ENCODE measurements at regions not wholly inside any gene's neighbourhood (a gene's known extent, or its start where the extent isn't known, plus 50 kb on each side); places are given as distances from the start of the nearest gene placed in this dataset.

DNA sequence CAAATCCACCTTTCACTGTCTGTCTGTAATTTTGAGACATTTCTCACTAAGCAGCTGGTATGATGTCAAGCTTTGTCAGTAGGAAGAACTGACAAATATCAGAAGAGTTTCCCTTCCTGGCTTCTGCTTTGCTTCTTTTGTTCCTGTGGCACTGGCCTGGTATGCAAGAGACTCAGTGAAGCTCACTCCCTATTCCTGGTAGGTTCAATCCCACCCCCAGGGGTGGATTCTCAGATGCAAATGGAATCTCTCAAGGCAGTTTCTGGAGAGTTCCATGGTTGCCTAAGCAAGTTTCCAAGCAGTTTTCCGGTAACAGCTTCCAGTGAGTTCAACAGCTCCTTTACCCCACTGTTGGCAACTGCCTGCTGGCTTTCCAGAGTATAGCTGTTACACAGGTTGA is 683.4 kb downstream of the PTPRC start:
- intact Hi-C loops (cut with DNase I; ENCODE audit: low total_unique reads), result no loop called here
- H3K4me1 ChIP-seq, result no peaks in the 10 kb centered on the region
- no peaks in the 10 kb centered on the region for H3K9me3 ChIP-seq
- no peak for DNase-seq
- H3K27me3 ChIP-seq, result no peaks in the 10 kb centered on the region
- TF ChIP-seq, protein P1, sequence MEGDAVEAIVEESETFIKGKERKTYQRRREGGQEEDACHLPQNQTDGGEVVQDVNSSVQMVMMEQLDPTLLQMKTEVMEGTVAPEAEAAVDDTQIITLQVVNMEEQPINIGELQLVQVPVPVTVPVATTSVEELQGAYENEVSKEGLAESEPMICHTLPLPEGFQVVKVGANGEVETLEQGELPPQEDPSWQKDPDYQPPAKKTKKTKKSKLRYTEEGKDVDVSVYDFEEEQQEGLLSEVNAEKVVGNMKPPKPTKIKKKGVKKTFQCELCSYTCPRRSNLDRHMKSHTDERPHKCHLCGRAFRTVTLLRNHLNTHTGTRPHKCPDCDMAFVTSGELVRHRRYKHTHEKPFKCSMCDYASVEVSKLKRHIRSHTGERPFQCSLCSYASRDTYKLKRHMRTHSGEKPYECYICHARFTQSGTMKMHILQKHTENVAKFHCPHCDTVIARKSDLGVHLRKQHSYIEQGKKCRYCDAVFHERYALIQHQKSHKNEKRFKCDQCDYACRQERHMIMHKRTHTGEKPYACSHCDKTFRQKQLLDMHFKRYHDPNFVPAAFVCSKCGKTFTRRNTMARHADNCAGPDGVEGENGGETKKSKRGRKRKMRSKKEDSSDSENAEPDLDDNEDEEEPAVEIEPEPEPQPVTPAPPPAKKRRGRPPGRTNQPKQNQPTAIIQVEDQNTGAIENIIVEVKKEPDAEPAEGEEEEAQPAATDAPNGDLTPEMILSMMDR (IDR thresholded peaks at IDR 0.05), result no peak
- no peaks in the 10 kb centered on the region for H3K36me3 ChIP-seq
- H3K27ac ChIP-seq, result no peak overlapping the region
- no peak overlapping the region for H3K4me3 ChIP-seq

DNA sequence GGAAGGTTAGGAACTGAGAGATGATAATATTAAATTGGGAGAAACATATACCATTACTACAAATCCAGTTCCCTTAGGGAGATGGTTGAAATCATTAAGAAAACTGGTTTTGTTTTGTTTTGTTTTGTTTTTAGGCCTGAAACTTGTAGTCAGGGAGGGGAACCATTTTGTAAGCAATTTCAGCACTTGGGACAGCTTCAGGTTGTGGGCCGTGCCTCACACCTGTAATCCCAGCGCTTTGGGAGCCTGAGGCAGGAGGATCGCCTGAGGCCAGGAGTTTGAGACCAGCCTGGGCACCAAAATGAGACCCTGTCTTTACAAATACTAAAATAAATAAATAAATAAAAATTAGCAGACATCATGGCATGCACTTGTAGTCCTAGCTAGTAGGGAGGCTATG is 694.3 kb upstream of the NR5A2 start:
- TF ChIP-seq, protein P1 (IDR thresholded peaks at IDR 0.05), result no peak
- no peaks in the 10 kb centered on the region for H3K36me3 ChIP-seq
- DNase-seq, result no peak
- H3K4me3 ChIP-seq, result no peak overlapping the region
- H3K27ac ChIP-seq, result no peak overlapping the region
- intact Hi-C loops (cut with DNase I; ENCODE audit: low total_unique reads), result no loop called here
- no peaks in the 10 kb centered on the region for H3K9me3 ChIP-seq
- no peaks in the 10 kb centered on the region for H3K27me3 ChIP-seq
- H3K4me1 ChIP-seq, result peaks cover 0 to 14% (median 0%) of the 10 kb centered on the region in 4 donors

DNA sequence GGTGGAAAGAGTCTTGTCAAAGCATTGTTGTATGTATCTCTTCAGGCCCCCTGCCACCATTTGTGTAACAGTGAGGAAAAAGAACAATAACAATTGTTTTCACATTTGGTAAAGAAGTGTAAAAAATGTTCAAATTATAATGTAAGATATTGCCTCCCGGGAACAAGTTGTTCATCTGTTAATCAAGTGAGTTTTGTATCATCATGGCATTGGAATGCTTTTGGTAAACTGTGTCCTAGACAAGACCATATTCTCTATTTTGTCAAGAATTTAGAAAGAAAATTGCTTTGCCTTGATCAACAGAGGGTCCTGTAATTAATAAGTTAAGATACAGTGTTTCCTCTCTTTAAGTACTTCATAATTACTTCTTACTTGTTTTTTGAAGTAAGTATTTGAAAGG is 692.0 kb upstream of the NR5A2 start:
- TF ChIP-seq, protein P1 (IDR thresholded peaks at IDR 0.05), result no peak
- no peak overlapping the region for H3K27ac ChIP-seq
- DNase-seq, result no peak
- no peaks in the 10 kb centered on the region for H3K36me3 ChIP-seq
- H3K4me1 ChIP-seq, result peaks cover 0 to 14% (median 0%) of the 10 kb centered on the region in 4 donors
- H3K27me3 ChIP-seq, result no peaks in the 10 kb centered on the region
- H3K4me3 ChIP-seq, result no peak overlapping the region
- intact Hi-C loops (cut with DNase I; ENCODE audit: low total_unique reads), result no loop called here
- H3K9me3 ChIP-seq, result no peaks in the 10 kb centered on the region

DNA sequence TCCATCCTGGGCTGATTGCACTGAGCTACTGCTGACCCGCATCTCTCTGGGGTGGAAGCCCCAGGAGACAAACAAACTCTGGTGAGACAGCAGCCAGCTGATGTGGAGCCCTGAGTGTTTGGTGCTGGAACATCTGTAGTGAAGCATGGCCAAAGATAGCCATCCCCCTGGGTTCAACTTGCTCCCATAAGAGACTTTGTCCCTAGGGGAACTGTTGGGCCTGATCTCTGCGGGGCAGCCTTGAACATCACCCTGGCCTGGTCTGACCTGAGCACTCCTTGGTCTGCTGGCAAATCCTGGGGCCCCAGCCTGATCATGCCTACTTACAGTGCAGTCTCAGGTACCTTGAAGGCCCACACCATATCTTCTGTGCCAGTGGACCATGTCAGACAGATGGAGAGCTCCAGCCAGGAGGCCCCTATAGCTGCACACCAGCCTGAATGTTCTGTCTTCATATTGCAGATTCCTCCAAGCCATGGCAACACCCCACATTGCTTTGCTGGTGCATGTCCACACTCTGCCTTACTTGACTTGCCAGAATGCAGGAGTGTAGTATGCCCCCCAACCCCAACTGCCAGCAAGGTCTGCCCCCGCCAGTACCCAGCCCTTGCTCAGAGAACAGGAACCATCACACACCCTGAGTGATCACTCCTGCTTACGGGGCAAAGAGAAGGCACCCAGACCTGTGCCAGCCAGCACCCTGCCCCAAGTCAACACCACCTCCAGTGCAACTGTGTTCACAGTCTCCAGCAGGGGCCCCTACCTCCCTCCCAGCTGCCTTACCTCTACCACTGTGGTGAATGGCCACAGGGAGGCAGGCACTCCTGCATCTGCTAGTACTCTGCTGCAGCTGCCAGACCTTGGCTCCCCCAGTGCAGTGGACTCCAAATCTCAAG is 690.5 kb upstream of the NR5A2 start:
- DNase-seq, result peak in 1 of 2 donors; percentile 56
- Histone ChIP-seq H3K27me3 (no peaks in the 10 kb centered on the region), H3K9me3 (no peaks in the 10 kb centered on the region), H3K4me3 (no peak overlapping the region), H3K36me3 (no peaks in the 10 kb centered on the region), H3K27ac (no peak overlapping the region), H3K4me1 (peaks cover 0 to 14% (median 0%) of the 10 kb centered on the region in 4 donors)
- intact Hi-C loops (cut with DNase I; ENCODE audit: low total_unique reads), result no loop called here
- TF ChIP-seq, protein P1 (IDR thresholded peaks at IDR 0.05), result no peak

DNA sequence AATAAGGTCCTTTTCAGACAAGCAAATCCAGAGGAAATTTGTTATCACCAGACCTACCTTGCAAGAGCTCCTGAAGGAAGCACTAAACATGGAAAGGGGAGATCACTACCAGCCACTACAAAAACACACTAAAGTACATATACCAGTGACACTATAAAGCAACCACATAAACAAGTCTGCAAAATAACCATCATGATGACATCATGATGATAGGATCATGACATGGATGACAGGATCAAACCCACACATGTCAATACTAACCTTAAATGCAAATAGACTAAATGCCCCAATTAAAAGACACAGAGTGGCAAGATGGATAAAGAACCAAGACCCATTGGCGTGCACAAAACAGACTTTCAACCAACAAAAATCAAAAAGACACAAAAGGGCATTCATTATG is 688.8 kb upstream of the NR5A2 start:
- TF ChIP-seq, protein P1 (IDR thresholded peaks at IDR 0.05), result no peak
- no peaks in the 10 kb centered on the region for H3K36me3 ChIP-seq
- no peak overlapping the region for H3K4me3 ChIP-seq
- no peak for DNase-seq
- H3K9me3 ChIP-seq, result no peaks in the 10 kb centered on the region
- H3K4me1 ChIP-seq, result peaks cover 0 to 14% (median 0%) of the 10 kb centered on the region in 4 donors
- H3K27ac ChIP-seq, result no peak overlapping the region
- intact Hi-C loops (cut with DNase I; ENCODE audit: low total_unique reads), result no loop called here
- H3K27me3 ChIP-seq, result no peaks in the 10 kb centered on the region

Data from tibial artery (tissue), 4 donors.